Lower lobe of right lung (tissue), 2 donors: ENCODE measurements at regions not wholly inside any gene's neighbourhood (a gene's known extent, or its start where the extent isn't known, plus 50 kb on each side); places are given as distances from the start of the nearest gene placed in this dataset.

Experiments used
- ATAC-seq, 2 donors: fragments of 200-7000 bp; cut with Tn5 transposase; one replicate each; pipeline ENCODE4 v1.9.1; 2020 to 2022; ENCODE audit warnings: mild to moderate bottlenecking in 2 of 2, moderate library complexity in 2 of 2
- DNase-seq: peaks from one replicate; pipeline ENCODE4 v3.0.0-alpha.2; 2020
- H3K27ac ChIP-seq: fragments of 200-600 bp; one replicate; pipeline ENCODE4 v1.8.0; 2022
- H3K27me3 ChIP-seq: fragments of 200-600 bp; one replicate; pipeline ENCODE4 v1.8.0; 2022; ENCODE audit warnings: low read depth
- H3K36me3 ChIP-seq: fragments of 200-600 bp; one replicate; pipeline ENCODE4 v1.8.0; 2022; ENCODE audit warnings: mild to moderate bottlenecking
- H3K4me1 ChIP-seq: fragments of 200-600 bp; one replicate; pipeline ENCODE4 v1.8.0; 2022
- H3K4me3 ChIP-seq: fragments of 200-600 bp; one replicate; pipeline ENCODE4 v1.8.0; 2022; ENCODE audit warnings: mild to moderate bottlenecking
- H3K9me3 ChIP-seq: fragments of 200-600 bp; one replicate; pipeline ENCODE4 v1.8.0; 2022
- CTCF ChIP-seq: fragments of 200-600 bp; IDR thresholded peaks from one replicate; pipeline ENCODE4 v1.8.0; 2022; ENCODE audit warnings: antibody characterized with exemption, mild to moderate bottlenecking
- intact Hi-C: fragments of 100-400 bp; cut with DNase I; formaldehyde crosslinking; loops from one replicate; pipeline ENCODE4 v1.11.0; 2022
- donor health status: DM: no; HTN: yes; CAD: no; lungs with severe emphysema.

GRCh38 chr7:119748251-119748860, 524.6 kb upstream of the KCND2 start:
- TF ChIP-seq CTCF = no peak
- Histone ChIP-seq H3K27ac (no peak overlapping the region), H3K36me3 (no peaks in the 10 kb centered on the region), H3K27me3 (no peaks in the 10 kb centered on the region), H3K4me3 (no peak overlapping the region), H3K9me3 (no peaks in the 10 kb centered on the region), H3K4me1 (no peaks in the 10 kb centered on the region)
- no peak for ATAC-seq
- no peak for DNase-seq
- intact Hi-C loops = no loop called here

GRCh38 chr7:119748991-119749390, 524.0 kb upstream of the KCND2 start:
- ATAC-seq (no peak), DNase-seq (no peak)

GRCh38 chr7:119756687-119757086, 516.3 kb upstream of the KCND2 start:
- ATAC-seq (no peak), DNase-seq (no peak)
- TF ChIP-seq CTCF = no peak
- Histone ChIP-seq H3K9me3 (no peaks in the 10 kb centered on the region), H3K4me1 (no peaks in the 10 kb centered on the region), H3K4me3 (no peak overlapping the region), H3K27ac (no peak overlapping the region), H3K27me3 (no peaks in the 10 kb centered on the region), H3K36me3 (no peaks in the 10 kb centered on the region)
- intact Hi-C loops = no loop called here

More at GRCh38 chr7:119748991-119749390, 524.0 kb upstream of the KCND2 start:
- intact Hi-C loops = no loop called here
- Histone ChIP-seq H3K4me1 (no peaks in the 10 kb centered on the region), H3K27ac (no peak overlapping the region), H3K4me3 (no peak overlapping the region), H3K36me3 (no peaks in the 10 kb centered on the region), H3K9me3 (no peaks in the 10 kb centered on the region), H3K27me3 (no peaks in the 10 kb centered on the region)
- no peak for TF ChIP-seq CTCF

GRCh38 chr7:119758254-119758653, 514.7 kb upstream of the KCND2 start:
- Histone ChIP-seq H3K4me1 (no peaks in the 10 kb centered on the region), H3K4me3 (no peak overlapping the region), H3K36me3 (no peaks in the 10 kb centered on the region), H3K27me3 (no peaks in the 10 kb centered on the region), H3K9me3 (no peaks in the 10 kb centered on the region), H3K27ac (no peak overlapping the region)
- DNase-seq = no peak
- intact Hi-C loops = no loop called here
- TF ChIP-seq CTCF = no peak
- ATAC-seq = no peak

GRCh38 chr7:119761776-119762175, 511.2 kb upstream of the KCND2 start:
- H3K9me3 ChIP-seq = no peaks in the 10 kb centered on the region
- H3K4me3 ChIP-seq = no peak overlapping the region
- H3K27me3 ChIP-seq = no peaks in the 10 kb centered on the region
- ATAC-seq (no peak), DNase-seq (no peak)
- intact Hi-C loops = no loop called here
- no peak overlapping the region for H3K27ac ChIP-seq
- TF ChIP-seq CTCF = no peak
- no peaks in the 10 kb centered on the region for H3K36me3 ChIP-seq
- no peaks in the 10 kb centered on the region for H3K4me1 ChIP-seq

GRCh38 chr7:119782286-119782685, 490.7 kb upstream of the KCND2 start:
- Histone ChIP-seq H3K27me3 (no peaks in the 10 kb centered on the region), H3K9me3 (no peaks in the 10 kb centered on the region), H3K4me1 (no peaks in the 10 kb centered on the region), H3K36me3 (no peaks in the 10 kb centered on the region), H3K27ac (no peak overlapping the region), H3K4me3 (no peak overlapping the region)
- DNase-seq = no peak
- no peak for TF ChIP-seq CTCF
- intact Hi-C loops = no loop called here
- ATAC-seq = no peak
